Activated naive CD8-positive, alpha-beta T cell treated with anti-CD3 and anti-CD28 coated beads for 36 hours (primary cell): ENCODE measurements at regions not wholly inside any gene's neighbourhood (a gene's known extent, or its start where the extent isn't known, plus 50 kb on each side); places are given as distances from the start of the nearest gene placed in this dataset.
"Not testable (repeated sequence)": the region's sequence is repeated elsewhere in the genome, so short reads cannot be mapped to it uniquely, and the experiment has no call there.

Experiments used
- DNase-seq: peaks from one replicate; pipeline ENCODE4 v3.0.0; 2021
- H3K27ac Mint-ChIP-seq: one replicate; pipeline ENCODE4 v1.8.0; 2022; ENCODE audit warnings: mild to moderate bottlenecking, moderate library complexity, mixed read lengths
- H3K27me3 Mint-ChIP-seq: one replicate; pipeline ENCODE4 v1.8.0; 2022; ENCODE audit warnings: mild to moderate bottlenecking, mixed read lengths
- H3K36me3 Mint-ChIP-seq: one replicate; pipeline ENCODE4 v1.8.0; 2021; ENCODE audit warnings: mild to moderate bottlenecking, mixed read lengths
- H3K4me1 Mint-ChIP-seq: one replicate; pipeline ENCODE4 v1.8.0; 2021; ENCODE audit warnings: mixed read lengths
- H3K4me3 Mint-ChIP-seq: one replicate; pipeline ENCODE4 v1.8.0; 2022; ENCODE audit warnings: mild to moderate bottlenecking, moderate library complexity, mixed read lengths
- H3K9me3 Mint-ChIP-seq: one replicate; pipeline ENCODE4 v1.8.0; 2022; ENCODE audit warnings: mixed read lengths

- Mint-ChIP-seq H3K27me3 (peaks cover 31% of the 10 kb centered on the region), H3K4me1 (no peaks in the 10 kb centered on the region), H3K4me3 (no peak overlapping the region), H3K27ac (no peak overlapping the region), H3K36me3 (no peaks in the 10 kb centered on the region), H3K9me3 (no peaks in the 10 kb centered on the region)
- DNase-seq: no peak
These were observed 575.5 kb upstream of the C16orf82 start for GRCh38 chr16:26491101-26491670.

DNA sequence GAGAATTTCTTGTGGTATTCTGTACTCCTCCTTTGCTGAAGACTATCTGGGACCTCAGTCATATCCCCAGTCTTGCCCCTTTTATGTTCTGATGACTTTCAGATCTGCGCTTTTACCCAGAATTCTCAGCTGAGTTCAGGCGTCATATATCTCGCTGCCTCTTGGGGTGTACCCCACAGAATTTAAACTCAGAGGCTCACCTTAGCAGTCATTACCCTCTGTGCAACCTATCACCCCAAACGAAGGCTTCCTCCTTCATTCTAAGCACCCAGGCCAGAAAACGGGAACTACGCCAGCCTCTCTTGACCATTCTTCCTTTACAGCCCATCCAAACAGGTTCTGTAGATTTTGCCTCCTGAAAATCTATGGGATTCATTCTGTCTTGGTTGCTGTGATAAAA is 574.8 kb upstream of the C16orf82 start:
- Mint-ChIP-seq H3K36me3 (no peaks in the 10 kb centered on the region), H3K4me3 (no peak overlapping the region), H3K4me1 (no peaks in the 10 kb centered on the region), H3K27me3 (peaks cover 32% of the 10 kb centered on the region), H3K9me3 (no peaks in the 10 kb centered on the region), H3K27ac (no peak overlapping the region)
- DNase-seq: no peak

GRCh38 chr16:26493751-26494150 is 573.0 kb upstream of the C16orf82 start:
- H3K9me3 Mint-ChIP-seq: no peaks in the 10 kb centered on the region
- H3K27me3 Mint-ChIP-seq: peaks cover 28% of the 10 kb centered on the region
- H3K36me3 Mint-ChIP-seq: no peaks in the 10 kb centered on the region
- no peak overlapping the region for H3K27ac Mint-ChIP-seq
- no peaks in the 10 kb centered on the region for H3K4me1 Mint-ChIP-seq
- no peak for DNase-seq
- no peak overlapping the region for H3K4me3 Mint-ChIP-seq

- Mint-ChIP-seq H3K4me1 (peaks cover 5% of the 10 kb centered on the region), H3K36me3 (no peaks in the 10 kb centered on the region), H3K27ac (no peak overlapping the region), H3K9me3 (no peaks in the 10 kb centered on the region), H3K4me3 (no peak overlapping the region), H3K27me3 (peaks cover 31% of the 10 kb centered on the region)
- no peak for DNase-seq
These were observed 568.8 kb upstream of the C16orf82 start for GRCh38 chr16:26497896-26498295.

GRCh38 chr16:26500326-26500725 is 566.4 kb upstream of the C16orf82 start:
- Mint-ChIP-seq H3K9me3 (no peaks in the 10 kb centered on the region), H3K27me3 (peaks cover 29% of the 10 kb centered on the region), H3K27ac (no peak overlapping the region), H3K4me1 (peaks cover 5% of the 10 kb centered on the region), H3K36me3 (no peaks in the 10 kb centered on the region), H3K4me3 (no peak overlapping the region)
- DNase-seq: no peak

DNA sequence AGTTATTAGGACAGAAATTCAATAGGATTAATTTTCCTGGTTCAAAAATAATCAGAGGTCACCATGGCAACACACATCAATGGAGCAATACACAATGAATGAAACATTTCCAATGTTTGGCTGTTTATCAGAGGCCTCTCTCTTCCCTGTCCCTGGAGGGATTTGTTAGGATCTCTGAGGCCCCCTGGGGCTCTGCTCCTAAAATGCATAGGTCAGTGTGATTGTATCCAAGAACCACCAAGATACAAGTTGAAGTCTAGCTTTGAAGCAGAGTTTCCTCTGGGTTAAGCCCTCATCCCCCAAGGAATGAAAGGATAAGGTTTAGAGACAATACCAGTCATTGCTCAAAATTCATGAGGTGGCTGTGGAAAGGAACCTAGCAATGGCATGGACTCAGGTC is 561.2 kb upstream of the C16orf82 start:
- Mint-ChIP-seq H3K27me3 (peaks cover 24% of the 10 kb centered on the region), H3K36me3 (no peaks in the 10 kb centered on the region), H3K4me3 (no peak overlapping the region), H3K27ac (no peak overlapping the region), H3K9me3 (no peaks in the 10 kb centered on the region), H3K4me1 (no peaks in the 10 kb centered on the region)
- no peak for DNase-seq

DNA sequence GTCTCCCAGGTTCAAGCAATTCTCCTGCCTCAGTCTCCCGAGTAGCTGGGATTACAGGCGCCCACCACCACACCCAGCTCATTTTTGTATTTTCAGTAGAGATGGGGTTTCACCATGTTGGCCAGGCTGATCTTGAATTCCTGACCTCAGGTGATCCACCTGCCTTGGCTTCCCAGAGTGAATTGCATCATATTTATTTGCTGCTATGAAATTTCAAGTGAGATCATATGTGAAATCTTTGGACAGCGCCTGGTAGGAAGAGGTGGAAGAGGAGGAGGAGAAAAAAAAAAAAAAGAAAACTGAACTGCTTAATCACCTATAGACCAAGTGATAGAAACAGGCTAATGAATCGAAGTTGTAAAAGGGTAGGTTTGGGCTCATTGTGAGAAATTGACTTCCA is 557.8 kb upstream of the C16orf82 start:
- not testable (repeated sequence) for DNase-seq, H3K4me1 Mint-ChIP-seq, H3K36me3 Mint-ChIP-seq, H3K9me3 Mint-ChIP-seq, H3K27ac Mint-ChIP-seq, H3K4me3 Mint-ChIP-seq
- H3K27me3 Mint-ChIP-seq: peaks cover 24% of the 10 kb centered on the region

- no peak for DNase-seq
- Mint-ChIP-seq H3K27me3 (peaks cover 18% of the 10 kb centered on the region), H3K27ac (no peak overlapping the region), H3K9me3 (no peaks in the 10 kb centered on the region), H3K4me1 (no peaks in the 10 kb centered on the region), H3K4me3 (no peak overlapping the region), H3K36me3 (no peaks in the 10 kb centered on the region)
These were observed 555.8 kb upstream of the C16orf82 start for GRCh38 chr16:26510924-26511323.

DNA sequence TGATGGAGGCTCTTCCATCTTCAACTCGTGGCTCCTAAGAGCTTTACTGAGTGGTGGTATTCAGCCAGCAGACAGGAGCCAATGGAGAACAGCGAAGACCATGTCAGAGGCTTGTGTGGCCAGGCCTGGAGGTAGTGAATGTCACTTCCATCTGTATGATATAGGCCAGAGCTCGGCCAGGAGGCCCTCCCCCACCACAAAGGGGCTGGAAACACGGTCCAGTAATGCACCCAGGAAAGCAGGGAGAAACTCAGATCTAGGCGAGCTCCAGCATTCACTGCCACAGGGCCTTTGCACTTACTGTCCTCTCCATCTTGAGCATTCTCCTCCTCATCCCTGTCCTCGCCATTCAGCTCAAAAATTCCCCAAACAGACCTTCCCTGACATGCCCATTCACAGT is 555.3 kb upstream of the C16orf82 start:
- DNase-seq: no peak
- peaks cover 23% of the 10 kb centered on the region for H3K27me3 Mint-ChIP-seq
- no peak overlapping the region for H3K27ac Mint-ChIP-seq
- H3K4me1 Mint-ChIP-seq: no peaks in the 10 kb centered on the region
- no peaks in the 10 kb centered on the region for H3K9me3 Mint-ChIP-seq
- no peaks in the 10 kb centered on the region for H3K36me3 Mint-ChIP-seq
- no peak overlapping the region for H3K4me3 Mint-ChIP-seq

DNA sequence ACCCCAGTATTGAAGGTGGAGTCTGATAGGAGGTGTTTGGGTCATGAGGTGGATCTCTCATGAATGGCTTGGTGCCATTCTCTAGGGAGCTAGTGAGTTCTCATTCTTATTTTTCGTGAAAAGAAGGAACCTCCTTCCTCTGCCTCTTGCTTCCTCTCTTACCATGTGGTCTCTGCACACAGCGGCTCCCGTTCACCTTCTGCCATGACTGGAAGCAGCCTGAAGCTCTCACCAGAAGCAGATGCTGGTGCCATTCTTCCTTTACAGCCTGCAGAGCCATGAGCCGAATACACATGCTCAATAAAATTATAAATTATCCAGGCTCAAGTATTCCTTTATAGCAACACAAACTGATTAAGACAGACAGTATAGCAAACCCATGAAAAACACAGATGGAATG is 545.1 kb upstream of the C16orf82 start:
- H3K4me1 Mint-ChIP-seq: no peaks in the 10 kb centered on the region
- no peak overlapping the region for H3K4me3 Mint-ChIP-seq
- H3K27me3 Mint-ChIP-seq: peaks cover 12% of the 10 kb centered on the region
- no peaks in the 10 kb centered on the region for H3K36me3 Mint-ChIP-seq
- DNase-seq: no peak
- H3K9me3 Mint-ChIP-seq: no peaks in the 10 kb centered on the region
- no peak overlapping the region for H3K27ac Mint-ChIP-seq

- no peaks in the 10 kb centered on the region for H3K4me1 Mint-ChIP-seq
- H3K36me3 Mint-ChIP-seq: no peaks in the 10 kb centered on the region
- no peaks in the 10 kb centered on the region for H3K9me3 Mint-ChIP-seq
- peaks cover 12% of the 10 kb centered on the region for H3K27me3 Mint-ChIP-seq
- no peak overlapping the region for H3K4me3 Mint-ChIP-seq
- DNase-seq: no peak
- no peak overlapping the region for H3K27ac Mint-ChIP-seq
These were observed 542.4 kb upstream of the C16orf82 start for GRCh38 chr16:26524281-26524680.

GRCh38 chr16:26524846-26525245 is 541.9 kb upstream of the C16orf82 start:
- Mint-ChIP-seq H3K4me3 (no peak overlapping the region), H3K36me3 (no peaks in the 10 kb centered on the region), H3K27me3 (peaks cover 12% of the 10 kb centered on the region), H3K9me3 (no peaks in the 10 kb centered on the region), H3K27ac (no peak overlapping the region), H3K4me1 (no peaks in the 10 kb centered on the region)
- DNase-seq: no peak

DNA sequence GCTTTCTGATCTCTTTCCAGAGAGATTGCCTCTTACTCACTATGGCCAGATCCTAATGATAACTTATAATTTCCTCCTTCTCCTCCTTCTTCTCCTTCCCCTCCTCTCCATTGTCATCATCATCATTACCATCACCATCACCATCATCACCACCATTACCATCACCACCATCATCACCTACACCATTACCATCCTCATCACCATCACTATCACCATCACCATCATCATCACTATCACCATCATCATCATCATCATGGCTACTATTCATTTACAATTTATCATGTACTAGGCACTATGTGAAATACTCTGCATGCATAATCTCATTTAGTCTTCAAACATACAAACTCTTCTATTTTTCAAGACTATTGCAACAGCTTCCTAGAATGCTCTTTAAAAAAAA is 540.9 kb upstream of the C16orf82 start:
- no peaks in the 10 kb centered on the region for H3K9me3 Mint-ChIP-seq
- no peaks in the 10 kb centered on the region for H3K36me3 Mint-ChIP-seq
- H3K27me3 Mint-ChIP-seq: peaks cover 12% of the 10 kb centered on the region
- DNase-seq: no peak
- no peaks in the 10 kb centered on the region for H3K4me1 Mint-ChIP-seq
- H3K4me3 Mint-ChIP-seq: no peak overlapping the region
- no peak overlapping the region for H3K27ac Mint-ChIP-seq

DNA sequence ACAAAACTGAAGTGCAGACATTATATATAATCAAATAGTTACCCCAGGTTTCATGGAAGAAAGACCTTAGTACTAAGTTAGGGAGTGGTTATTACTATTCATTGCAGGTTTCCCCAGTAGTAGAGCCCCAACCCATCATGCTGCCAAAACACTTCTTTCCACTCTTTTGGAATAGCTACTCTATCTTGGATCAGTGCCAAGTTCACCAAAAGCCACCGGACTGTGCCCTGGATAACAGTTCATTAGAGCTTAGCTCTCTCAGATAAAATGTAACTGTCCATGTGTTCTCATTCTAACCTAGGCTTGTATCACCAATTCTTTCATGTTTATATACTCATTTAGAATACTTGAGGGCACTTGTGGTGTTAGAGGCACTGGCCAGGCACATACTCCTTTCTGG is 540.1 kb upstream of the C16orf82 start:
- Mint-ChIP-seq H3K36me3 (no peaks in the 10 kb centered on the region), H3K4me1 (no peaks in the 10 kb centered on the region), H3K4me3 (no peak overlapping the region), H3K27ac (no peak overlapping the region), H3K9me3 (no peaks in the 10 kb centered on the region), H3K27me3 (peaks cover 8% of the 10 kb centered on the region)
- no peak for DNase-seq

DNA sequence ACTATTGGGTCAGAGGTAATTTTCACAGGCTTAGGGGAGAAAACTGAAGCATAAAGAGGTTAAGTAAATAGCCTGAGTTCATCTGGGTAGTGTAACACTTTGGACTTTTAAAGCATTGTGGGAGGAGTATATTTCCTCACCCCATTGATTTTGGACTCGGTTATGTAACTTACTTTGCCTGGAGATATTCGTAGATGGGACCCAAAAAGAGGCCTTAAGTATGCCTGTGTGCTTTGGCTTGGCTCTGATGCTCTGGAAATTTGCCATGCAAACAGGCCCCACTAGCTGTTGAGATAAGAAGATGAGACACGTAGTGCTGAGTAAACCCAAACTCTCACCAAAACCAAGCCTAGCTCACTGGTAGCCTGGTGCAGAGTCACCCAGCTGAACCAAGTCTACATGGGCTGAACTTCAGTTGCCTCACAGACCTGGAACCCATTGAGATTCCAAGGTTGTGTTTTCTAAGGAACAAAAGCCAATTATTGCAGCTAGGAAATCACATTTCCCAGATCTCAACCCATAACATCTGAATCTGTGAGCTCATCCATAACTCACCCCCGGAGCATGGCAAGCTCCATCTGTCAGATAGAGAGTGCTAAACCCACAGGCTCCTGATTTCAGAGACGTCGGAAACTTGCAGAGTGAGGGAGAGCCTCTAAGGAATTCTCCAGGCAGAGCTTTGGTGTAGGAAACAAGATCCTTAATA is 536.0 kb upstream of the C16orf82 start:
- Mint-ChIP-seq H3K9me3 (peaks cover 2% of the 10 kb centered on the region), H3K27ac (no peak overlapping the region), H3K27me3 (peaks cover 8% of the 10 kb centered on the region), H3K4me1 (no peaks in the 10 kb centered on the region), H3K4me3 (no peak overlapping the region), H3K36me3 (no peaks in the 10 kb centered on the region)
- no peak for DNase-seq

- no peak overlapping the region for H3K4me3 Mint-ChIP-seq
- H3K27me3 Mint-ChIP-seq: peaks cover 8% of the 10 kb centered on the region
- H3K27ac Mint-ChIP-seq: no peak overlapping the region
- peaks cover 2% of the 10 kb centered on the region for H3K9me3 Mint-ChIP-seq
- no peak for DNase-seq
- H3K4me1 Mint-ChIP-seq: no peaks in the 10 kb centered on the region
- H3K36me3 Mint-ChIP-seq: no peaks in the 10 kb centered on the region
These were observed 535.4 kb upstream of the C16orf82 start for GRCh38 chr16:26531290-26531730.
